Ureter (tissue), 1 donor: ENCODE measurements at regions not wholly inside any gene's neighbourhood (a gene's known extent, or its start where the extent isn't known, plus 50 kb on each side); places are given as distances from the start of the nearest gene placed in this dataset.

ENCODE experiments used
- DNase-seq: peaks from one replicate; pipeline ENCODE4 v3.0.0-alpha.2; 2020; ENCODE audit warnings: low spot score
- donor health status: DM: yes; HTN: yes; CAD: no.

DNA sequence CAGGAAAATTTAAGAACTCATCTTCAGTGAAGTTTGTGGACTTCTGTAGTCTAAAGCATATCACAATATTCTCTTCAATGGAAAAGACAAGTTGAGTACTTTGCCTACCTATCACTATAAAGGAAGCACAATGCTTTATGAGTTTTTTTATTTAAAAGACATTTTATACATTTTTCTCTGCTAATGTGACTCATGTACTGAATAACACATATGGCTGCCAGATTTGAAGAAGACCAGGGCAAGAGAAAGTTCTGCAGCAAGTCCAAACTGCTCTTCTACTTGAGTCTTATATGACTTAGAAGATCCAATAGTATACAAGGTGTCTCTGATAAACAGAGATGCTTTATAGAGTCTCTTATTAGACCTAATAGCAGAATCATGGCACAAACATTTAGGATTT is 978.4 kb downstream of the TLE4 start:
- no peak for DNase-seq

DNA sequence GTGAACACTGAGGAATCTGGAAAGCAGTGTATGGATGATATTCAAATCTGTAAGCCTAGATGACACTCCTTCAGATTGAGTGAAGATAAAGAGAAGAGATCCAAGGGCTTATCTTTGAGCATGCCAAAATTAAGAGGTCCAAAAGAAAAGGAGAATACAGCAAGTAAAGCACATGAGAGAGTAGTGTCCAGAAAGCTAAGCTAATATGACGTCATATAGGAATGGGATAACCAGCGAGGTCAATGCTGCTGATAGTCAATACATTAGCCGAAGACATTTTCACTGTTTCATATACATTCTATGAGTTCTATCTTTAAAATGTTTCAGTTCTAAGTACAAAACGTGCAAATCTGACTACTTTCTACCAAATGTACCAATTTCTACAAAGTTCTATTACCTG is 975.8 kb downstream of the TLE4 start:
- DNase-seq = no peak

DNA sequence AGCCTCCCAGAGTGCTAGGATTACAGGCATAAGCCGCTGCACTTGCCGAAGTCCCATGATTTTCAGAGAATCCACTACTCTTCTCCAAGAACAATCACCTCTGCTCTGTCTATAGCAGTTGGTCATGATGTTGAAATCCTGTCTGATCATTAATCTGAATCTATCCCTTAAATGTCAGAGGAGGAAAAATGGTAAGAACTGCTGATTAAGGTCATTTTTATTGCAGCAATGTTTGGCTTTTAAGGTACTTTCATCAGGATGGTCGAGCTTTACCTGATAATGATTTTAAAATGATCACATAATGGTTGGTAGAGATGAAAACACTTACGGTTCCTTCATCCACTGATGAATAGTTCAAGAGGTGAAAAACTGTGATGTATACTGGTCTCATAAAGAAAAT is 968.6 kb downstream of the TLE4 start:
- DNase-seq = no peak

DNA sequence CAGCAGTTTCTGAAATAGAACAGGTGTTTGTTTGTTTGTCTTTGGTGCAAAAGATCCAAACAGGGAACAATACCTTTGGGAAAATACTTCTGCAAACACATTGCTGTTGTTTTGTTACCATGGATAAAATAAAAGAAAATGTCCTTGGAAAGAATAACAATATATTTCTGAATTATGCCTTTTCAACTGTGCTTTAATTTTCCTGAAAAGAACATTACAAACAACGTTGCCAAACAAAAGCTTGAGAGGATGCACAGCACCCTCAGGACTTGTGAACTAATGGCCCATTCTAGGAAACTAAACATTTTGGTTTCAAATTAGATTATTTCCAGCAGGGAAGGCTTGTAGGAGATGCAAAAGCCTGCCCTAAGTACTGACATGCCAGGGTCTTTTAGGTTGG is 967.2 kb downstream of the TLE4 start:
- DNase-seq = no peak

DNA sequence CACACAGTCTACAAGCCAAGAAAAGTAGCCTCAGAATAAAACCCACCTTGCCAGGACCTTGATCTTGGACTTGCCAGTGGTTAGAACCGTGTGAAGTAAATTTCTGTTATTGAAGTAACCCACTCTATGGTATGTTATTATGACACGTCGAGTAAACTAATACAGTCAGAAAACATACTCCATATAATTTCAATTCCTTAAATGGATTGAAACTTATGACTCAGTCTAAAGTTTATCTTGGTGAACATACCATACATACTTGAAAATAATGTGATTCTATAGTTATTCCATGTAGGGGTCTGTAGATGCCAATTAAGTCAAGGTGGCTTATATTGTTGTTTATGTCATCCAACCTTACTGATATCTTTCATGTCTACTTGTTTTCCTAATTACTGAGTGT is 950.7 kb downstream of the TLE4 start:
- DNase-seq = no peak

DNA sequence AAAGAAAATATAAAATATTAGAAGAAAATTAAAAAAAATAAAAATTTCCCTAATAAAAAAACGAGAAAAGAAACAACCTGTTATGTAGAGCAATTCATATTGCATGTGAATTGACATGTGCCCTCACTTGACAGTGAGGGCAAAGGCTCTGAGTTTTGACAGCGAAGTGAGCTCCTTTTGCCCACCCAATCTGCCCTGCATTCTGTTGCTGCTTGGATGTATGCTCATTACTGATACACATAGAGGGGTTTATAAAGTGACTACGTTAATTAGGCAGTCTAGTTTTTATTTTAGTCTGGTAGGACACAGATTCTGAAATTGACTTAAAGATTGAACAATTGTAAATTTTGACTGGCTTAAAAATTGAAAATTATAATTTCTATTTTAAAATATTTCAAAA is 949.4 kb downstream of the TLE4 start:
- DNase-seq = no peak

DNA sequence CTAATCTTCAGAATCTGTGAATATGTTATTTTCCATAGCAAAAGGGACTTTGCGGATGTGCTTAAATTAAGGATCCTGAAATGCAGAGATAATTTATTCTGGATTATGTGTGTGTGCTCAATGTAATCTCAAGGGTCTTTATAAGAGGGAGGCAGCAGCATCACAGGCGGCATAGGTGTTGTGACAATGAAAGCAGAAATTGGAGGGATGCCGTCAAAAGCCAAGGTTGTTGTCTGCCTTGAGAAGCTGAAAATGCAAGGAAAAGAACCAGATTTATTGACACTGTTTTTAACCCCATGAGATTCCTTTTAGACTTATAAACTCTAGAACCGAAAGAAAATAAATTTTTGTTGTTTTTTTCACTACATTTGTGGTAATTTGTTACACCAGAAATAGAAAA is 948.5 kb downstream of the TLE4 start:
- no peak for DNase-seq

DNA sequence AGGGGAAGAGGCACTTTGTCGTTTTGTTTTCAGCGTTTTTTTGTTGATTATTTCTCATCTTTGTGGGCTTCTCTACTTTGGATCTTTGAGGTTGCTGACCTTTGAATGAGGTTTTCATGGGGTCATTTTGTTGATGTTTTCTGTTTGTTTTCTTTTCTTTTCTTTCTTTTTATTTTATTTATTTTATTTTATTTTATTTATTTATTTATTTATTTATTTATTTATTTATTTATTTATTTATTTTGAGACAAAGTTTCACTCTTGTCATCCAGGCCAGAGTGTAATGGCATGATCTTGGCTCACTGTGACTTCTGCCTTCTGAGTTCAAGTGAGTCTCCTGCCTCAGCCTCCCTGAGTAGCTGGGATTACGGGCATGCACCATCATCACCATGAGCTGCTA is 946.7 kb downstream of the TLE4 start:
- DNase-seq = no peak

DNA sequence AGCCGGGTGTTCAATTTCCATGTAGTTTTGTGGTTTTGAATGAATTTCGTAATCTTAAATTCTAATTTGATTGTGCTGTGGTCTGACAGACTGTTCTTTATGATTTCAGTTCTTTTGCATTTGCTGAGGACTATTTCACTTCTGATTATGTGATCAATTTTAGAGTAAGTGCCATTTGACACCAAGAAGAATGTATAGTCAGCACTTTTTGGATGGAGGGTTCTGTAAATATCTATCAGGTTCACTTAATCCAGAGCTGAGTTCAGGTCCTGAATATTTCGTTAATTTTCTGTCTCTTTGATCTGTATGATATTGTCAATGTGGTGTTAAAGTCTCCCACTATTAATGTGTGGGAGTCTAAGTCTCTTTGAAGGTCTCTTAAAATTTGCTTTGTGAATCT is 944.9 kb downstream of the TLE4 start:
- DNase-seq = no peak

DNA sequence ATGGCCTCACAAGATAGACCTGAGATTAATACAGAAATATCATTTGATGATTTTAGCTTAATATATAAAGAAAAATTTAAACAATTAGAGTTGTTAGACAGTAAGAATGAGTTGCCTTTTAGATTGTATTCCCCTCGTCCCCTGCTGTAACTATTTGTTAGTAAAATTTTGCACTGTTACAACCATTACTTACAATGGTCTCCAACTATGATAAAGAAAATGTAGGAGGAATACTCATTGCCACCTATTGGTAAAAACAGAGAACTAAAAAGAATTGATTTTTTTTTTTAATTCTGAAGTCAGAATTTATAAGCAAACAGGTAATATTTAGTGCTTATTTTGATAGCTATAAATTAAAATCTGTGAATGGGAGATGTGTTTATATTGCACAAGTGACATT is 937.6 kb downstream of the TLE4 start:
- DNase-seq = no peak

DNA sequence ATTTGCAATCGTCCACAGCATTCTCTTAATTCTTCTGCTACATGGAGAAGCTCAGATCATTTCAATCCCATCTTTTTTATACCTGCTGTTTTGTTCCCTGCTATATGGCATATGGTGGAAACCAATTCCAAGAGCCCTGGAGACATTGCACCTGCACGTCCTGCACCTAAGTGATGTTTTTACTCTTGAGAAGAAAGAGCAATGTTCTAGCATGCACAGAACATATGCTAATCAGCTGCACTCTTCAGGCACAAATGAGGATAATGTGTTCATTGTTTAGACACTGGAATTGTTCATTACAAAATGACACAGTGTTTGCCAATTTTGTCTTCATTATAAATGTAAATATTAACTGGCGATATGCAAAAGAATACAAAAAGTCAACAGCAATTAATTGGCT is 935.8 kb downstream of the TLE4 start:
- DNase-seq = no peak

DNA sequence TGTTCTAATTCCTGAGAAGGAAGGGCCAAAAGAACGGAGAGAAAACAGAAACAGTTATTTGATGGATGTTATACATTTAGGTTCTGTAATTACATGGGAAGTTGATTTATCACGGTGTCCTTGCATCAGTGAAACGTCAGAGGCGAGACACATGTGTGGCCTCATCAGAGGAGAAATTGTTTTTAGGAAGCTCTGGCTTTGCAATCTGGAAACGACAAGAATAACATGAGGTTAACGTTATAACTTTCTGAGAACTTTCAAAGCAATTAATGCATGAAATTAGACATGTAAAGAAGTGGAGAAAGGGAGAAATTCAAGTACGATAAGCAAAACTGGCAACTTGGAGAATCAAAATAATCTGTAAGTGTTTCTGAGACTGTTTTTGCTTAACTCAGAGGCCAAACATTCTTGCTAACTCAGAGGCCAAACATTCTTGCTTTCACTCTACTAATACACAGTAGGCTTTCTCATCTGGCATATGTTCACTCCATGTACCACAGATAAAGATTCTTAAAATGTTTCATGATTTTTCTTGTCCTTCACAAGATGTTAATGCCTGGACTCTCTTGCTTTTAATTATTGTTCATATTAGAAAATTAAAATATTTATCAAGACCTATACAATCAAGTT is 933.0 kb downstream of the TLE4 start:
- no peak for DNase-seq

DNA sequence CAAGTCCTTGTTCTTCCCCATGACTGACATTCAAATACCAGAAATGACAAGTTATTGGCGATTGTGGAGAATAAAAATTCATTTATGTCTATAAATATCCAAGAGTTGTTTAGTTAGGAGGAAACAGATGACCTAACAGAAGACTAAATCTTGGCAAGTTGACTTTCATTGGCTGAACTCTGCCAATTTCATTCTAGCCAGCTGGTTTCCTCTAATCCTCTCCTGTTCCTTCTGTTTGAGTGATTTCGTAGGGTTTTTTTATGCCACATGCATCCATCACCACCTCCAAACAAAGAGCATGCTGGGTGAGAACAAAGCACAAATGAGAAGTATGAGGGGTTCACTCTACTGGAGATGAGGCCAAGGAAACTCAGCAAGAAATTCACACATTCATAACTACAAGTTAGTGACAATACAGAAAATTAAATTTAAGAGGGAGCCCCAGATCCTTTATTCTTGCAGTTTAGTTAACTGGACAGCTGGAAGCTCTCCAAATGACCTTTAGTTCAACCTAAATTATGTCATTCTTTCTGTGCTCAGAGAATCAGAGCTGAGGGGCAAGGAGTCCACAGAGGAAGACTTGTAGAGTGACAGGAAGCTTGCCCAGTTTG is 932.0 kb downstream of the TLE4 start:
- DNase-seq = no peak

DNA sequence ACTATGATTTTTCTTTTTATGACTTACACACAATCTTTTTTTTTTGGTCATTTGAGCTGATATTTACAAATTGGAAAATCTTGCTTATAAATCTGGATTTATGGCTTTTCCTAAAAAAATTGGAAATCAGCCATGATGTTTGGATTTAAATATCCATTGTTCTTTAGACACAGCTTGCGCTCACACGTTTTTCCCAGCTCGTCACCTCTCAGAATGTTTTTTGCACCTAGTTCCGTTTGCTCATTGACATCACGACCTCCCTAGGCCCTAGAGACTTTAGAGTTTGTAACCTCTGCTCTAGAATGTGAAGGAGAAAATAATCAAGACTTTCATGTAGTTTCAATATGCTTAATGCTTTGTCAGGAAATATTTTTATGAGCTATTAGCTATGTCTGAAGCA is 930.5 kb downstream of the TLE4 start:
- no peak for DNase-seq

DNA sequence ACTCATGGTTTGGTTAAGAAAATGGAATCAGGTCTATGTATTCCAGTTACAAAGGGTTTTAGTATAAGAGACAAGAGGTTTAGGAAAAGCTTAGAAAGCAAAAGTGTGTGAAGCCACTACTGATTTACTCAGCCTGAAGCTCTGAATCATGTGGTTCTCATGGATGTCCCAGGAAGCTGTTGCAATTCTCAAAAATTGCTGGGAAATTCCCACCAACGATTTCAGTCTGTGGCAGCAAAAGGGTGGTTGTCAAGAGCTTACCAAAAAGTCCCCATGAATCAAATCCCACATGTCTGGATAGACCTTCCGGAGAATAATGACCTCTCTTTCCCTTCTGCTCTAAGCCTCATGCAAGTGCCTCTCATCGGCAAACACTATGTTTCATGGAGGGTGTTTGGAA is 929.9 kb downstream of the TLE4 start:
- no peak for DNase-seq

DNA sequence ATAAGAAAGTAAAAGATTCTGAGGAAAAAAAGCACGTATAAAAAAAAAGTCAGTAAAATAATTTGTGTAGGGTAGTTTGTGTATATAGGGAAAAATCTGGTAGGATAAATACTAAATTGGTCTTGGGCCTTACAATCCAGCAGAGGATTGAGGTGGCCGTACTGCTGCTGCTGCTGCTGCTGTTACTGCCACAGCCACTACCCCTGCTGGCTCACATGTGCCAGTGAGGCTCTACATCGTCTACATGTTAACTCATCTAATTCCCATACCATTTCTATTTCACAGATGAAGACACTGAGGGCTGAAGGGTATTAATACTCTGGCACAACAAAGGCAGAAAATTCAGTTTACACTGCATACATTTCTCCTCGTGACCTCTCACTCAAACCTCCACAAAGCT is 928.5 kb downstream of the TLE4 start:
- DNase-seq = no peak

DNA sequence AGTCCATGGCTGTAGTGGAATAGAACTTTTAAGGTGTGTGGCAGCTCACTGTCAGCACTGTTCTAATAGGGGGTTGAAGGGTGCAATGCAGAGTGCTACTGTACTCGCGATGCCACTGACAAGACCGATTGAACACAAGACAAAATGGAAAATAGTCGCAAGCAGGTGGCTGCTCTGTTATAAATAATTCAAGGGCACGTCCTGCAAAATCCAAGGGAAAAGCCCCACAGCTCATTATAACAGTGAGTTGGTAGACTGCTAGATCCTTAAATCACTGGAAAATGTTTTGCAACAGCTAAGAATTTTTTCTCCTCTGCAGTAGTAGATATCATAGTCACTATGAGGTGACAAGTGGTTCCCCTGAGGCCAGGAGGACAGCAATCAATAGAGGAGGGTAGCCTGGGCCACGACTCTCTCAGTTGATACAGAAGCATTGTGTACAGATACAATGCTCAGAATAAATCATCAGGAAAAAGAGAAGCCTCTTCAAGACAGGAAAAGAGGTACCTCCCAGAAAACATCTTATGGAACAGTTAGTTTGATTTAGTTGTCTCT is 926.3 kb downstream of the TLE4 start:
- no peak for DNase-seq

DNA sequence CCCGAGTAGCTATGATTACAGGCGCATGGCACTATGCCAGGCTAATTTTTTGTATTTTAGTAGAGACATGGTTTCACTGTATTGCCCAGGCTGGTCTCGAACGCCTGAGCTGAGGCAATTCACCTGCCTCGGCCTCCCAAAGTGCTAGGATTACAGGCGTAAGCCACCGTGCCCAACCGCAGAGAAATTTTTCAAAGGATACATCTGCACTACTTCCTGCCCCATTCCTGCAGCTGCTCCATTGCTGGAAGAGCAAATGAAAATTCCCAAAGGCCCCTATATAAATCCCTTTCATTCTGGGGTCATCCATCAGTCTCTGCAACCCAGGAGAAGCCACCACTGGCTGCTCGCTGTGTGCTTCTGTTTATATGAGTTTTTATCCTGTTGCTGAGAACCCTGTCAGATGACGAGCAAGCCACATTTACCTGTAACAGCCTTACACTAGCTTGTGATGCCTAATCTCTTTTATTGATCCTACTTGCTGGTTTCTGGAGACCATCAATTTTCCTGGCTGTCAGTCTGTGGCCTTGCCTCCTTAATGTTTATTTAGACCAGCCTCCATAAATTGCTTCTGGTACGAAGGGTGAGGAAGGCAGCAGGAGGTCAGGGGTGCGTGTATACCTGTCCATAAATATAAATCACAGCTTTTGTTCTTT is 925.3 kb downstream of the TLE4 start:
- no peak for DNase-seq

DNA sequence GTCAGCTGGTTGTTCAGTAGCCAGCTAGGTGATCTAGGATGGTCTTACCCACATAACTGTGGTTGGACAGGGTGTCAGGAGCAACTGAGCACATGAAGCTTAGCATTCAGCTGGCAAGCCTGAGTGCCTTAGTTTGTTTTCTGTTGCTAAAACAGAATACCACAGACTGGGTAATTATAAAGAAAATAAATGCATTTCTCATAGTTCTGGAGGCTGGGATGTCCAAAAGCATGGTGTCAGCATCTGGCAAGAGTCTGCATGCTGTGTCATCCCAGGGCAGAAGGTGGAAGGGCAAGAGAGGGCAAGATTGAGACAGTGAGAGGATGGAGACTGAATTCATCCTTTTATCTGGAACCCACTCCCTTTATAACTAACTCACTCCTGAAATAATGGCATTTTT is 921.5 kb downstream of the TLE4 start:
- no peak for DNase-seq

DNA sequence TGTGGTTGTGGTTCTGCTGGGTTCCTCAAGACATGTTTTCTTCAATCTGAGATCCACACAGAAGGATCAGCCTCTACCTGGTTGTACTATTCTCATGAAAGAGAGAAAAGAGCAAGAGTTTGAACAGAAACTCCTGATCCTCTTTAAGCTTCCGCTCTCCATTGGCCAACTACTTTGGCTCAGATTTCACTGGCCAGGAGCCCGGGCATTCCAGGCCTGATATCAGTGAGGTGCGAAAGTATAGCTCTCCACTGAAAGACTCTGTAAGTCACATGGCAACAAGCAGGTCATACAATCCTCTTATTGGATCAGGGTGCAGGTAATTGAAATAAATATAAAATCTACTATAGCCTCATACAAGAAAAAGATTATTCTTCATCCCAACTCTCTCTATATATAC is 920.5 kb downstream of the TLE4 start:
- no peak for DNase-seq

DNA sequence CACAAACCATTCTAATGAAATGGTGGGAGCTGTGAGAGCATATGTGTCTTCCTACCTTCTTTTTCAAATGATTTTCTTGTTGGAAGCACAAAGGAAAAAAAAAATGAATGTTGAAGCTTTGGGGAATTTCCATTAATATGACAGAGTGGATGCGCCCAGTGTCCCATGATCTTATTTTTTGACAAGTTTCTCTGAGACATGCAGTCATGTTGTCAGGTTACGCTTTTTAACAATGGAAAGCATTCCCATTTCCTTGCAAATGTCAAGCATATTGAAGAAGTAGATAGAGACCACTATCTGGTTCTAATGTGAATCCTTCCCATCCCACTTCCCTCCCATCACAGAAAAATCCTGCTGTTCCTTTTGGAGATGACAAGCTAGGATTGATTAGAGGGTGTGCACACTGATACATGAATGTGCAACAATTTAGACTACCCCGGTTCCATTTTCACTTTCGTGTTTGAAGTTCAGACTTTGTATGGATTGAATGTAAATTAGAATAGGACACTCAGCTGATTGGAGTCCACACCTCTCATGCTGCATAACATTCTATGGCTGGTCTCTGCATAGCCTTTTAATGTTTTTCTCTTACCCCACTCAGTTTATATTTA is 919.4 kb downstream of the TLE4 start:
- DNase-seq = no peak

DNA sequence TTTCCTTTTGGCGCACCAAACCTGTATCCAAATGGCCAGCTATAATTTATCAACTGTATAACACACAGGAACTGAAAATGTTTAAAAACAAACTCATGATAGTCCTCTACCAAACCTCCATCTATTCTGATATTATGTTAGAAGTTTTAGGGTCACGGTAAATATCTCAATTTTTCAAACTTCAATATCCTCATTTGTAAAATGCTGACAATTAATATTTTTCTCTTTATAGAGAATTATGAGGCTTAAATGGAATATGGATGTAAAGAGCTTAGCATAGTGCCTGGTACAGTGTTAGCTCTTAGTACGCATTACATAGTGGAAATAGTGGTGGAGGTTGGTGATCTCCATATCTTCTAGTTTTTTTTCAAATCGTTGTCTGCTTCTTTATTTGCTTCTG is 917.6 kb downstream of the TLE4 start:
- DNase-seq = no peak
